Adrenal gland (tissue), 5 donors: ENCODE measurements at regions not wholly inside any gene's neighbourhood (a gene's known extent, or its start where the extent isn't known, plus 50 kb on each side); places are given as distances from the start of the nearest gene placed in this dataset.

Experiments used
- POLR2A ChIP-seq, 2 donors: fragments of 450-650 bp; IDR thresholded peaks; one replicate each; pipeline ENCODE4 v1.6.1; 2017; ENCODE audit warnings: antibody characterized with exemption in 2 of 2, mild to moderate bottlenecking in 2 of 2, moderate library complexity in 1 of 2
- TF ChIP-seq, protein P1 (sequence below), 6 experiments: fragments of 450-650 bp in 4 of 6; fragments of 200-600 bp in 2 of 6; sonication (generic) in 1 of 6; IDR thresholded peaks; 1 replicate in 5 of 6; 2 replicates in 1 of 6; pipeline versions ENCODE4 v1.5.1 to v1.8.0; 2016 to 2021; ENCODE audit warnings: antibody characterized with exemption in 6 of 6, mild to moderate bottlenecking in 2 of 6, moderate library complexity in 1 of 6
- donor health status: DM: no; HTN: no; CAD: no.

DNA sequence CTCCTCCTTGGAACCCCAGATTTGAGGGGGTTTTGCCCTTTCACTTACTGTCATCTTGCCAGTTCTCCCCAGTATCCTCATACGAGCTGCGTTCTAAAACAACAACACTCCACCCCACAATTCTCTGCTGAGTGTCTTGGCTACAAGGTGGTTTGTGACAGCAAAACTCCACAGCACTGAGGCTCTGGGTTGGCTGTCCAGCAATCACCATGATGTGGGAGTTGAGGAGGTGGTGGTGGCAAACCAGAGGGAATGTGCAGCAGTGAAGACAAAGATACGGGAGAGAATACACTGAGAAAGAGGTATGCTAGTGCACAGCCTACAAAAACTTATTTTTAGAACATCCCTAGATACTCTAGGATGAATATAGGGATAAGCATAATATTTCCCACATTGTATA lies 335.0 kb downstream of the C11orf87 start:
- TF ChIP-seq, protein P1, sequence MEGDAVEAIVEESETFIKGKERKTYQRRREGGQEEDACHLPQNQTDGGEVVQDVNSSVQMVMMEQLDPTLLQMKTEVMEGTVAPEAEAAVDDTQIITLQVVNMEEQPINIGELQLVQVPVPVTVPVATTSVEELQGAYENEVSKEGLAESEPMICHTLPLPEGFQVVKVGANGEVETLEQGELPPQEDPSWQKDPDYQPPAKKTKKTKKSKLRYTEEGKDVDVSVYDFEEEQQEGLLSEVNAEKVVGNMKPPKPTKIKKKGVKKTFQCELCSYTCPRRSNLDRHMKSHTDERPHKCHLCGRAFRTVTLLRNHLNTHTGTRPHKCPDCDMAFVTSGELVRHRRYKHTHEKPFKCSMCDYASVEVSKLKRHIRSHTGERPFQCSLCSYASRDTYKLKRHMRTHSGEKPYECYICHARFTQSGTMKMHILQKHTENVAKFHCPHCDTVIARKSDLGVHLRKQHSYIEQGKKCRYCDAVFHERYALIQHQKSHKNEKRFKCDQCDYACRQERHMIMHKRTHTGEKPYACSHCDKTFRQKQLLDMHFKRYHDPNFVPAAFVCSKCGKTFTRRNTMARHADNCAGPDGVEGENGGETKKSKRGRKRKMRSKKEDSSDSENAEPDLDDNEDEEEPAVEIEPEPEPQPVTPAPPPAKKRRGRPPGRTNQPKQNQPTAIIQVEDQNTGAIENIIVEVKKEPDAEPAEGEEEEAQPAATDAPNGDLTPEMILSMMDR (IDR thresholded peaks at IDR 0.05): no peak
- no peak for TF ChIP-seq POLR2A (IDR thresholded peaks at IDR 0.05)
